GM21381 (cell line): ENCODE measurements at regions not wholly inside any gene's neighbourhood (a gene's known extent, or its start where the extent isn't known, plus 50 kb on each side); places are given as distances from the start of the nearest gene placed in this dataset.

Experiments
- ATAC-seq: cut with Tn5 transposase; IDR thresholded peaks from one replicate; pipeline ENCODE4 v1.9.1; 2021; ENCODE audit warnings: mild to moderate bottlenecking, moderate library complexity; ENCODE audit not compliant: unreplicated experiment

GRCh38 chr12:76704693-76705092 is 59.2 kb upstream of the ZDHHC17 start:
- ATAC-seq: no peak

- ATAC-seq: no peak
These were observed 57.8 kb upstream of the ZDHHC17 start for GRCh38 chr12:76706101-76706500.

GRCh38 chr12:76706761-76707160 is 57.2 kb upstream of the ZDHHC17 start:
- ATAC-seq: no peak

GRCh38 chr12:76707772-76708171 is 56.1 kb upstream of the ZDHHC17 start:
- ATAC-seq: no peak

- ATAC-seq: no peak
These were observed 55.6 kb upstream of the ZDHHC17 start for GRCh38 chr12:76708296-76708695.

- no peak for ATAC-seq
These were observed 52.7 kb upstream of the ZDHHC17 start for GRCh38 chr12:76711241-76711640.

- no peak for ATAC-seq
These were observed 50.8 kb upstream of the ZDHHC17 start for GRCh38 chr12:76713130-76713529.

GRCh38 chr12:76713986-76714385 is 49.9 kb upstream of the ZDHHC17 start:
- no peak for ATAC-seq
